ENCODE measurements at regions not wholly inside any gene's neighbourhood (a gene's known extent, or its start where the extent isn't known, plus 50 kb on each side); places are given as distances from the start of the nearest gene placed in this dataset.

DNA sequence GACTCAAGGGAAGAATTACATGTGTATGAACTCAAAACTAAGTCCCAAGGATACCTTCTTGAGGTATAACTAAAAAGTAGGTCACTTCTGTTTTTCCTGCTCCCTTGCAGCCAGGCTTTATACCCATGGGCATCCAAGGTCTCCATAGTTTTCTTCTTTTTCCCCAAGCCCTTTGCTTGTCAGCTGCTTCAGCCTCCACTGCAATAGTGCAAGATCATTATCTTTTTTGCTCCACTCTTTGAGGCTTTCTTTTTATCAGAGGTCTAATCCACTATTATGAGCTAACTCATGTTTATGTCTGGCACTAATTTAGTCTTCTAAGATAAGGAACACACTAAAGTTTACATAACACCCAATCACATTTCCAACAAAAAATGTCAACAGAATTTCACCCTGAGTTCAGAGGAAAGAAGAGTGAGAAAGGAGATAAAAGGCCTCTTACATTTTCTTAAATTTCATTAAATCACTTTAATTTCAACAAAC is 121.2 kb upstream of the LSAMP start (continued):
- TF ChIP-seq, protein P1, sequence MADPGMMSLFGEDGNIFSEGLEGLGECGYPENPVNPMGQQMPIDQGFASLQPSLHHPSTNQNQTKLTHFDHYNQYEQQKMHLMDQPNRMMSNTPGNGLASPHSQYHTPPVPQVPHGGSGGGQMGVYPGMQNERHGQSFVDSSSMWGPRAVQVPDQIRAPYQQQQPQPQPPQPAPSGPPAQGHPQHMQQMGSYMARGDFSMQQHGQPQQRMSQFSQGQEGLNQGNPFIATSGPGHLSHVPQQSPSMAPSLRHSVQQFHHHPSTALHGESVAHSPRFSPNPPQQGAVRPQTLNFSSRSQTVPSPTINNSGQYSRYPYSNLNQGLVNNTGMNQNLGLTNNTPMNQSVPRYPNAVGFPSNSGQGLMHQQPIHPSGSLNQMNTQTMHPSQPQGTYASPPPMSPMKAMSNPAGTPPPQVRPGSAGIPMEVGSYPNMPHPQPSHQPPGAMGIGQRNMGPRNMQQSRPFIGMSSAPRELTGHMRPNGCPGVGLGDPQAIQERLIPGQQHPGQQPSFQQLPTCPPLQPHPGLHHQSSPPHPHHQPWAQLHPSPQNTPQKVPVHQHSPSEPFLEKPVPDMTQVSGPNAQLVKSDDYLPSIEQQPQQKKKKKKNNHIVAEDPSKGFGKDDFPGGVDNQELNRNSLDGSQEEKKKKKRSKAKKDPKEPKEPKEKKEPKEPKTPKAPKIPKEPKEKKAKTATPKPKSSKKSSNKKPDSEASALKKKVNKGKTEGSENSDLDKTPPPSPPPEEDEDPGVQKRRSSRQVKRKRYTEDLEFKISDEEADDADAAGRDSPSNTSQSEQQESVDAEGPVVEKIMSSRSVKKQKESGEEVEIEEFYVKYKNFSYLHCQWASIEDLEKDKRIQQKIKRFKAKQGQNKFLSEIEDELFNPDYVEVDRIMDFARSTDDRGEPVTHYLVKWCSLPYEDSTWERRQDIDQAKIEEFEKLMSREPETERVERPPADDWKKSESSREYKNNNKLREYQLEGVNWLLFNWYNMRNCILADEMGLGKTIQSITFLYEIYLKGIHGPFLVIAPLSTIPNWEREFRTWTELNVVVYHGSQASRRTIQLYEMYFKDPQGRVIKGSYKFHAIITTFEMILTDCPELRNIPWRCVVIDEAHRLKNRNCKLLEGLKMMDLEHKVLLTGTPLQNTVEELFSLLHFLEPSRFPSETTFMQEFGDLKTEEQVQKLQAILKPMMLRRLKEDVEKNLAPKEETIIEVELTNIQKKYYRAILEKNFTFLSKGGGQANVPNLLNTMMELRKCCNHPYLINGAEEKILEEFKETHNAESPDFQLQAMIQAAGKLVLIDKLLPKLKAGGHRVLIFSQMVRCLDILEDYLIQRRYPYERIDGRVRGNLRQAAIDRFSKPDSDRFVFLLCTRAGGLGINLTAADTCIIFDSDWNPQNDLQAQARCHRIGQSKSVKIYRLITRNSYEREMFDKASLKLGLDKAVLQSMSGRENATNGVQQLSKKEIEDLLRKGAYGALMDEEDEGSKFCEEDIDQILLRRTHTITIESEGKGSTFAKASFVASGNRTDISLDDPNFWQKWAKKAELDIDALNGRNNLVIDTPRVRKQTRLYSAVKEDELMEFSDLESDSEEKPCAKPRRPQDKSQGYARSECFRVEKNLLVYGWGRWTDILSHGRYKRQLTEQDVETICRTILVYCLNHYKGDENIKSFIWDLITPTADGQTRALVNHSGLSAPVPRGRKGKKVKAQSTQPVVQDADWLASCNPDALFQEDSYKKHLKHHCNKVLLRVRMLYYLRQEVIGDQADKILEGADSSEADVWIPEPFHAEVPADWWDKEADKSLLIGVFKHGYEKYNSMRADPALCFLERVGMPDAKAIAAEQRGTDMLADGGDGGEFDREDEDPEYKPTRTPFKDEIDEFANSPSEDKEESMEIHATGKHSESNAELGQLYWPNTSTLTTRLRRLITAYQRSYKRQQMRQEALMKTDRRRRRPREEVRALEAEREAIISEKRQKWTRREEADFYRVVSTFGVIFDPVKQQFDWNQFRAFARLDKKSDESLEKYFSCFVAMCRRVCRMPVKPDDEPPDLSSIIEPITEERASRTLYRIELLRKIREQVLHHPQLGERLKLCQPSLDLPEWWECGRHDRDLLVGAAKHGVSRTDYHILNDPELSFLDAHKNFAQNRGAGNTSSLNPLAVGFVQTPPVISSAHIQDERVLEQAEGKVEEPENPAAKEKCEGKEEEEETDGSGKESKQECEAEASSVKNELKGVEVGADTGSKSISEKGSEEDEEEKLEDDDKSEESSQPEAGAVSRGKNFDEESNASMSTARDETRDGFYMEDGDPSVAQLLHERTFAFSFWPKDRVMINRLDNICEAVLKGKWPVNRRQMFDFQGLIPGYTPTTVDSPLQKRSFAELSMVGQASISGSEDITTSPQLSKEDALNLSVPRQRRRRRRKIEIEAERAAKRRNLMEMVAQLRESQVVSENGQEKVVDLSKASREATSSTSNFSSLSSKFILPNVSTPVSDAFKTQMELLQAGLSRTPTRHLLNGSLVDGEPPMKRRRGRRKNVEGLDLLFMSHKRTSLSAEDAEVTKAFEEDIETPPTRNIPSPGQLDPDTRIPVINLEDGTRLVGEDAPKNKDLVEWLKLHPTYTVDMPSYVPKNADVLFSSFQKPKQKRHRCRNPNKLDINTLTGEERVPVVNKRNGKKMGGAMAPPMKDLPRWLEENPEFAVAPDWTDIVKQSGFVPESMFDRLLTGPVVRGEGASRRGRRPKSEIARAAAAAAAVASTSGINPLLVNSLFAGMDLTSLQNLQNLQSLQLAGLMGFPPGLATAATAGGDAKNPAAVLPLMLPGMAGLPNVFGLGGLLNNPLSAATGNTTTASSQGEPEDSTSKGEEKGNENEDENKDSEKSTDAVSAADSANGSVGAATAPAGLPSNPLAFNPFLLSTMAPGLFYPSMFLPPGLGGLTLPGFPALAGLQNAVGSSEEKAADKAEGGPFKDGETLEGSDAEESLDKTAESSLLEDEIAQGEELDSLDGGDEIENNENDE (IDR thresholded peaks at IDR 0.05; ENCODE audit: insufficient replicate concordance, low read length): no peak
- no peak for TF ChIP-seq BACH1 (IDR thresholded peaks at IDR 0.05; ENCODE audit: low read length)
- TF ChIP-seq TCF12 (IDR thresholded peaks at IDR 0.05; ENCODE audit: low read depth, low read length): no peak
- no peak for TF ChIP-seq KDM1A (IDR thresholded peaks at IDR 0.05; ENCODE audit: borderline replicate concordance, low read length)
- no peak for TF ChIP-seq SIX5 (IDR thresholded peaks at IDR 0.05; ENCODE audit: low read depth, low read length)

Data from H1 (cell line).